Gastrocnemius medialis (tissue), 4 donors: ENCODE measurements at regions not wholly inside any gene's neighbourhood (a gene's known extent, or its start where the extent isn't known, plus 50 kb on each side); places are given as distances from the start of the nearest gene placed in this dataset.

ENCODE experiments used
- ATAC-seq, 2 donors: fragments of 150-250 bp; one replicate each; pipeline ENCODE4 v1.9.1; 2016
- DNase-seq, 2 donors: peaks; one replicate each; pipeline ENCODE4 v3.0.0-alpha.2; 2019
- H3K27ac ChIP-seq, 4 donors: fragments of 200-600 bp; sonication (generic); 1 replicate in 1 of 4; 2 replicates in 3 of 4; pipeline ENCODE4 v1.5.1; 2016 to 2018; ENCODE audit warnings: mild to moderate bottlenecking in 2 of 4, moderate library complexity in 1 of 4
- H3K27me3 ChIP-seq, 3 donors: fragments of 200-600 bp; sonication (generic) in 2 of 3; 1 replicate in 1 of 3; 2 replicates in 2 of 3; pipeline versions ENCODE4 v1.5.1 to v1.6.0; 2016 to 2019; ENCODE audit warnings: mild to moderate bottlenecking in 1 of 3, moderate library complexity in 1 of 3
- H3K36me3 ChIP-seq, 2 donors: fragments of 200-600 bp; sonication (generic) in 1 of 2; one replicate each; pipeline ENCODE4 v1.5.1; 2017 to 2018
- H3K4me1 ChIP-seq, 2 donors: fragments of 200-600 bp; sonication (generic) in 1 of 2; one replicate each; pipeline ENCODE4 v1.5.1; 2016 to 2017; ENCODE audit warnings: mild to moderate bottlenecking in 2 of 2
- H3K4me3 ChIP-seq, 4 donors: fragments of 200-600 bp; sonication (generic) in 3 of 4; 1 replicate in 1 of 4; 2 replicates in 3 of 4; pipeline ENCODE4 v1.5.1; 2016 to 2019; ENCODE audit warnings: mild to moderate bottlenecking in 2 of 4
- H3K9me3 ChIP-seq, 3 donors: fragments of 200-600 bp; sonication (generic) in 2 of 3; 1 replicate in 1 of 3; 2 replicates in 2 of 3; pipeline ENCODE4 v1.5.1; 2016 to 2019
- CTCF ChIP-seq, 5 experiments: fragments of 450-650 bp in 3 of 5; fragments of 200-600 bp in 2 of 5; sonication (generic) in 2 of 5; IDR thresholded peaks in 4 of 5; conservative IDR thresholded peaks in 1 of 5; 1 replicate in 4 of 5; 2 replicates in 1 of 5; pipeline ENCODE4 v1.5.1; 2016 to 2019; ENCODE audit warnings: antibody characterized with exemption in 5 of 5, mild to moderate bottlenecking in 3 of 5, moderate library complexity in 3 of 5
- POLR2A ChIP-seq, 2 donors: fragments of 450-650 bp; IDR thresholded peaks; one replicate each; pipeline ENCODE4 v1.6.1; 2017; ENCODE audit warnings: antibody characterized with exemption in 2 of 2, mild to moderate bottlenecking in 2 of 2, moderate library complexity in 2 of 2
- in situ Hi-C, 4 donors: fragments of 200-750 bp; cut with MboI; loops; one replicate each; pipeline versions ENCODE4 v1.15.0 to v1.8.0; 2017; ENCODE audit warnings: low sequenced_read_pairs in 4 of 4
- intact Hi-C: fragments of 100-400 bp; cut with DNase I; formaldehyde crosslinking; loops from one replicate; pipeline ENCODE4 v1.15.1; 2023; ENCODE audit warnings: low total_unique reads

DNA sequence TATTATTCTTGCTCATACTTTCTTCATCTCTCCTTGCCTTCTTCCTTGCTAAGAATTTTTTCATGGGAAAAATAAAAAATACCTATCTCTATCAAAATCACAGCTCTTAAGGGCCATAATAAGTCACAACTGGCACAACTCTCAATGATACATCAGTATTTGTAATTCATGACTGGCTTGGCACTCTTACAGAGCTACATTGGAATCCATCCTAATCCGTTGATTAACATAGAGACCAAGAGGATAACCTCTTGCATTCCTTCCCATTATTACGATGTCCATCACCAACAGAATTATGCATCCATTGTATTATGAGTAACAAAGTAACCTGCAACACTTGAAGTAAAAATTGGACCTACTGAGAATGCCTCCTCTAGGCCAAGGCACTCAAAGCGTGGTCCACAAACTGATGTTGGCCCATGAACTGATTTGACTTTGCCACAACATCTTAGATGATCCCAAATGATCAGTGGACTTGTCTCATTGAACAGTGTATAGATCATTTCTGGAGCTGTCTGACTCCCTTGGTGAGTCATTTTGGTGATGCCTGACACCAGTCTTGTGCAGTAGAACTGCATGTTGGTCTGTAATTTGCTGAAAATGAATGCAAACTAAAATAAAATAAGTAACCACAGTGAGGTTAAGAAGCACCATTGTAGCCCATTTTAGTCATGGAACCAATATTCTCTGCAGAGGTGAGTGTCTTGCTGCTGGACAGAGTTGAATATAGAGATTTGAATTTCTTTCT is 163.2 kb downstream of the AXIN2 start:
- Histone ChIP-seq H3K27ac (no peak overlapping the region), H3K9me3 (no peaks in the 10 kb centered on the region), H3K4me3 (no peak overlapping the region), H3K27me3 (no peaks in the 10 kb centered on the region), H3K4me1 (peaks cover 4 to 10% of the 10 kb centered on the region in 2 donors), H3K36me3 (no peaks in the 10 kb centered on the region)
- intact Hi-C loops (no loop called here), in situ Hi-C loops (no loop called here)
- no peak for TF ChIP-seq CTCF (IDR thresholded peaks at IDR 0.05 in 4 of 5, conservative IDR thresholded peaks at IDR 0.05 in 1 of 5)
- TF ChIP-seq POLR2A (IDR thresholded peaks at IDR 0.05), result no peak
- ATAC-seq (no peak), DNase-seq (no peak)

DNA sequence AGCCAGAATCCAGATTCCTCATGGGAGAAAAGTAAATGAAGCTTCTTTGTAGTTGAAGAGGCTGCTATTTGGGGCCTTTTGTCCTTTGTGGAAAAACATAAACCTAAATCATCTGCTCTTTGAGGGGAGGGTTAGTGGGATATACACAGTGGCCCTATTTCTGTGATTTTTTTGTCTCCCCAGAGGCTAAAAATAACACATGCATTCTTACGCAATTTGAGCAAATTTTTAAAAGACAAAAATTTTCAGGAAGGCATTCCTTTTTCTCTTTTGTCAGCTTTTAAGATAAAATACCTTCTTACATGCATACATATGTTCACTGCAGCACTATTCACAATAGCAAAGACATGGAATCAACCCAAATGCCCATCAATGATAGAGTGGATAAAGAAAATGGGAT is 165.5 kb downstream of the AXIN2 start:
- ATAC-seq, result no peak
- in situ Hi-C loops, result no loop called here
- DNase-seq, result no peak
- TF ChIP-seq POLR2A (IDR thresholded peaks at IDR 0.05), result no peak
- no peak for TF ChIP-seq CTCF (IDR thresholded peaks at IDR 0.05 in 4 of 5, conservative IDR thresholded peaks at IDR 0.05 in 1 of 5)
- no peak overlapping the region for H3K4me3 ChIP-seq
- intact Hi-C loops, result no loop called here
- no peak overlapping the region for H3K27ac ChIP-seq
- H3K4me1 ChIP-seq, result peaks cover 4 to 10% of the 10 kb centered on the region in 2 donors
- no peaks in the 10 kb centered on the region for H3K36me3 ChIP-seq
- no peaks in the 10 kb centered on the region for H3K27me3 ChIP-seq
- no peaks in the 10 kb centered on the region for H3K9me3 ChIP-seq

DNA sequence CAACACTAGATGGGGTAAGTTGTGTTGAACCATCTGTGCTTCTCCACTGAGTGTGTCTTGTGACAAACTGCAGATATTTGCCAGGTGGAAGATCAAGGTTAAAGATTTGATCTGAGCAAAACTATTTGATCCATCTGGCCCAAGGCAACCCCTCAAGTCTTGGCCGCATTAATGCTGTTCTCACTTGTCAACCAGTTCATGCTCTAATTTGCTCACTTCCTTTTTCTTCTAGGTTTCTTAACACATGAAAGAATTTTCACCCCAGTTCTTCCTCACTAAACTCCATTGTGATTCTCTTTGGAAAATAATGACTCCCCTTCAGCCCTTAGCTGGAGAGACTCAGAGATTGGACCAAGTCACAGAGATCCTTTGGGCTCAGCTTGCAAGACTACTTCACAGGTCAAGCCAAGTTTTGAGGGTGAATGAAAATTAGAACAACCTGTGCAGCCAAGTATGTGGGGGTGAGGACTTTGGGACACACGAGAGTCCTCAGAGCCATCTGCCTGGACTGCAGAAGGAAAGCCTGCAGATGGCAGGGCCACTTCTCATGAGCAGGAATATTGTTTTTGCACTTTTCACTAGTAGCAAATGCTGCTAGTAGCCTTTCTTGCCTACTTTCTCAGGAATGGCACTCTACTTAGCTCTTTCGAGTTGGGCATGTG is 166.5 kb downstream of the AXIN2 start:
- peak in 1 of 2 donors; percentile 27 for DNase-seq
- Histone ChIP-seq H3K27ac (peak overlapping the region in 3 of 4 donors; percentile 48 to 73 (median 56)), H3K9me3 (no peaks in the 10 kb centered on the region), H3K4me1 (peaks cover 5 to 12% of the 10 kb centered on the region in 2 donors), H3K36me3 (no peaks in the 10 kb centered on the region), H3K27me3 (no peaks in the 10 kb centered on the region), H3K4me3 (no peak overlapping the region)
- TF ChIP-seq POLR2A (IDR thresholded peaks at IDR 0.05), result no peak
- no peak for TF ChIP-seq CTCF (IDR thresholded peaks at IDR 0.05 in 4 of 5, conservative IDR thresholded peaks at IDR 0.05 in 1 of 5)
- in situ Hi-C loops, result no loop called here
- intact Hi-C loops, result no loop called here
- peak; percentile 46 to 75 for ATAC-seq

DNA sequence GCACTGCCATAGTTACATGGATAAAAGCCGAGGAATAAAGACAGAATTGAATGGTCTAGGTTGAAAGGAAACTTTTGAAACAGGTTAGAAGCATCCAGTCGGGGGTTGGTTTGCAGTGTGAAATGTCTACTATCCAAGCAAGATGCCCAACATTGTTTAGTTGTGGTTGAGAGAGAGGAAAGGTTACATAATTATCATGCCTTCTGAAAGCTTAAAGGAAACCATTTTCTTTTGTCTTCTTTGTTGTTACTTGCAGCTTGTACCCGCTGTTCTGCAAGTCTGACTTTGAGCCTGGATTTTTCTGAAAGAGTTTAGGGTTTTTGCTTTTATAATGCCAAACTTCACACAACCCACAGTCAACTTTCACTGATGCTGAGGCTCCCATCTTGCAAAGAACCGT is 167.9 kb downstream of the AXIN2 start:
- H3K4me3 ChIP-seq, result no peak overlapping the region
- DNase-seq, result no peak
- no peaks in the 10 kb centered on the region for H3K9me3 ChIP-seq
- intact Hi-C loops (no loop called here), in situ Hi-C loops (no loop called here)
- ATAC-seq, result no peak
- no peak overlapping the region for H3K27ac ChIP-seq
- TF ChIP-seq POLR2A (IDR thresholded peaks at IDR 0.05) (no peak), CTCF (IDR thresholded peaks at IDR 0.05 in 4 of 5, conservative IDR thresholded peaks at IDR 0.05 in 1 of 5) (no peak)
- no peaks in the 10 kb centered on the region for H3K36me3 ChIP-seq
- no peaks in the 10 kb centered on the region for H3K27me3 ChIP-seq
- peaks cover 12 to 22% of the 10 kb centered on the region in 2 donors for H3K4me1 ChIP-seq
